AG20443 (cell line): ENCODE measurements at regions not wholly inside any gene's neighbourhood (a gene's known extent, or its start where the extent isn't known, plus 50 kb on each side); places are given as distances from the start of the nearest gene placed in this dataset.
"Not testable (repeated sequence)": the region's sequence is repeated elsewhere in the genome, so short reads cannot be mapped to it uniquely, and the experiment has no call there.

Experiments used
- DNase-seq: peaks from one replicate; pipeline ENCODE4 v3.0.0; 2012; ENCODE audit warnings: low spot score, mixed read lengths

- DNase-seq: not testable (repeated sequence)
These were observed 81.9 kb upstream of the GOLGA6L4 start for GRCh38 chr15:84153655-84154140.

DNA sequence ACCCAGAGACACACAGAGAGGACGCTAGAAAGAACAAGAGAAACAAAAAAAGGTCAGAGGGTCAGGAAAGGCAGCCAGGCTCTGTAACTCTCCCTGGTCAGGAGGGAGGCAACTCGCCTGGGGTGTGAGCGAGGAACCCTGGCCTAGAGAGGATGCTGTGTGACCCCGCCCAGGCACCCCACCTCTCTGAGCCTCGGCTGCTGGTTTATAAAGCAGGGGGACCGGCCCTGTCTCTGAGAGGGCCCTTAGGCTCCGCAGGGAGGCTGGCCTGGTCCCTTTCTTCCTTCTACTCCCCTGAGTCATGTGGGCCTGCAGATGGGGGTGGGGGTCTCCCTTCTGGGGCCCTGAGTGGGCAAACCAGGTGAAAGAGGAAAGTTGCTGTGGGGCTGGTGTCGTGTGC lies 81.3 kb upstream of the GOLGA6L4 start:
- DNase-seq: not testable (repeated sequence)

DNA sequence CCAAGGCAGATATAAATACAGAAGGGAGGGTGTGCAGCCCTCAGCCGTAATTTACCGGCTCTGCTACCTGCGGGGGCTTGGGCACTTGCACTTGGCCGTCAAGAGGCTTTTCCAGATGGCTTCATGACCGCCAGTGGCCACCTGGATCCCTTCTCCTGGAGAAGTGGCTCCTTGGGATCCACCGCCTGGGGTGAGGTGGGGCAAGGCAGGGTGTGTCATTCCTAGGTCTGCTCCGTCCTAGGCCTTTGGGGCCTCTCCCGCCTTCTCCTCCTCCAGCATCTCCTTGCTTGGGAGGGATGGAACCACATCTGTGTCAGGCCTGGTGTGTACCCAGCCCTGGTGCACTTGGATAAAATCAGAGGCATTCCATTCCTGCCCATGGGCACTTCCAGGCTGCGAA lies 80.8 kb upstream of the GOLGA6L4 start:
- DNase-seq: not testable (repeated sequence)

DNA sequence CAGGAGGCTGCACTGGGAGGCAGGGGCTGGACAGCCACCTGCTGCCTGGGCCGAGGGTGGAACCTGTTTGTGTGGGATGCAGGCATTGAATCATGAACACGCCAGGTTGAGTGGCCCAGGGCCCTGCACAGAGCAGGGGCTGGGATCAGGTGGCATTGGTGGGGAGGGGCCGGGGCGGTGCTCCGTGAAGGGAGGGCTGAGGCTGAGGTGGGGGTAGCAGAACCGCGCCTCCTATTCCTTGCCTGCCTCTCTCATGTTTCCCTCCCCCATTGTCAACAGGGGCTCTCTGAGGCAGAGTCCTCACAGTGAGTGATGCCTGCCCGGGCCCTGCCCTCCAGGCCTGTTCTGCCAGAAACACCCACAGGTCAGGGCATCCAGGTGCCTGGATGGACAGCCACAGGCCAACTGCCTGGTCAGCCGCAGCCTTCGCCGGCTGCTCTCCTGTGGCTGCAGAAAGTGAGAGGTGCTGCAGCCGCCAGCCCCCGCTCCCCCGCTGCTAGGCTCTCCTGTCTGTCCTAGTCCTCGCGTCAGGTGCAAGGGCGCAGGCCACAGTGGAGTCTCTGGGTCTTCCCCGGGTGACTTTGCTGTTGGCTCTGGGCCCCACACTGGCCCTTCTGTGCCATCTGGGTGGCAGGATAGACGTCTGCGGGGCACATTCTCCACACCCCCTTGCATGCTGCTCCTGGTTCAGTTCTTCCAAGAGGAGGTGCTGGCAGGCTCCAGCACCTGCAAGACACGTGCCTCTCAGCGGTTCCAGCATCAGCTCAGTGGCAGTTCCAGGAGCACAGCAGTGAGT lies 79.6 kb upstream of the GOLGA6L4 start:
- DNase-seq: not testable (repeated sequence)

DNA sequence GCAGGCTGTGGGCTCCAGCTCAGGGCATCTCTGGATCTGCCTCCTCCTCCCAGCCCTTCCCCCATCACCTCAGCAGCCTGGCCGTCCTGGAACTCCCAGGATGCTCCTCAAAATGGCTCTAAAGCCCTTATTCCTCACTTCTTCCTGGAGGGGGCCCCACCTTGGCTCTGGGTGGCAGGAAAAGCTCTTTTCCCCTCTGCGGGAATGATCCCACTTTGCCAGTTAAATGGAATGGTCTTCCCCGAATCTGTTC lies 79.1 kb upstream of the GOLGA6L4 start:
- DNase-seq: not testable (repeated sequence)

- not testable (repeated sequence) for DNase-seq
These were observed 78.4 kb upstream of the GOLGA6L4 start for GRCh38 chr15:84157056-84157632.

DNA sequence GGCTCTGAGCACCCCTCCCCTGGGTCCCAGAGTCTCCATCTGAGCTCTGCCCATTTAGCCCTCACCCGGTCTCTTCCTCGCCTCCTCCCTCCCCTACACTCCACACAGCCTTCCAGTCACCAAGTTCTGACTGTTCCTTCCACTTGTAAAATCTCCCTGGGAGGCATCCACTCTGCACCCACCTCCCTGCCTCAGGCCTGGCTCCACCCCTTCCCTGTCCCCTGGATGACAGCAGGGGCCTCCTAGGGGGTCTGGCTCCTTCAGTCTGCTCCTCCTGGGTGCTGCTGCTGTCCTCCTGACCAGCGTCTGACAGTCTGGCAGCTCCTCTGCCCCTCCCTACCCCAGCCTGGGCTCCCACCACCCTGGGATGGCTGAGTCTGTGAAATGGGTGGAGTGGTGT lies 77.7 kb upstream of the GOLGA6L4 start:
- not testable (repeated sequence) for DNase-seq

DNA sequence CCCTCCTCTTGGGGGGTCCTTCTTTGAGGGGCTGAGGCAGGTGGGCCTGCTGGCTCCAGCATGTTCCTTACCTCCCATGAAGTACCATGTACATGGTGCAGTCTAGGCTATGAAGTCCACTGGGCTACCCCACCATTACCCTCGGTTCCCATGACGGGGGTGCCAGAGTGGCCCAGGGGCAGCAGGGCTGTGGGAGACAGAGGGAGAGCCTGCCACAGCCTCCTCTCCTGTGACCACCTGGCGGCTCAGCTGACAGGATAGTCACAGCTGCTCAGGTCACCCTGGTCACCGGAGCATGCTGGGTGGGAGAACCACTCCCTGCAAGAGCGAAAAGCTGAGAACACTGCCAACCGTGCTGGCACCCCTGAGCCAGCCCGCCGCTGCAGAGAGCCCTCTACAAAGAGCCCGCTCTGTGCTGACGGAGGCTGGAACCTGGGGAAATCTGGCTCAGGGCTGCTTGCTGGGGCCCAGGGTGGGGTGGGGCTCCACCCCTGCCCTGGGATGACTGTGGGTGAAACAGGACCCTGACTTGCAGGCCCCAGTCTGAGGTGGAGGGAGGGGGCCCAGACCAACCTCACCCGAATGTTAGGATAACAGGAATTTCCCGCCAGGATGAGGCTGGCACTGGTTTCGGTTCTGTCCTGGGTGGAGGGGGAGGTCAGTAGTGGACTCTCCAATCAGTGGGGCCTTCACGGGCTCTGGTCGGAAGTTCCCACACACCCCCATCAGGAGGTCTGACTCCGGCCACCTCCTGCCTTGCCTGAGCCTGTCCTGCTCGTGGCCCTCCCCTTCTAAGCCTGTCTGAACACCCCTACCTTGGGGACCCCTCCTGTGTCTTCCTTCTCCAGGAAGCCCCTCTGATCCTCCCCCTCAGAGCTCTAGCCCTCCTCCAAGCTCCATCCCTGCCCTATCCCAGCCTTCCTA lies 76.0 kb upstream of the GOLGA6L4 start:
- not testable (repeated sequence) for DNase-seq

GRCh38 chr15:84164423-84165292 lies 70.9 kb upstream of the GOLGA6L4 start:
- DNase-seq: not testable (repeated sequence)

DNA sequence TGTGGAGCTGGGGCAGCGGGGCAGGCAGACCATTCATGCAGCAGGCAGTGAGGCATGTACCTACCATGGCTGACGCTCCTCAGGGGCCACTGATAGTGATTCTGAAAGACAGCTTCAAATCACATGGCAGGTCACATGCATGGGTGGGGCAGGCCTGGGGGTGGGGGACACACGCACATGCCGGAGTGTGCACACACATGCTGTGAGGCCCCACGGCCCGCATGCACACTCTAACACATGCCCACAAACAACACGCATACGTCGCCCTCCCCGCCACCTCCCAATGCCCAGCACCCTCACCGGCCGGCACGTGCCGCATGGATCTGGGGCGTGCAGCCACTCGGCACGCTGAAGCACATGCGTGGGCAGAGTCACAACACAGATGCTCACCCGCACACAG lies 65.5 kb upstream of the GOLGA6L4 start:
- not testable (repeated sequence) for DNase-seq

- DNase-seq: not testable (repeated sequence)
These were observed 62.4 kb upstream of the GOLGA6L4 start for GRCh38 chr15:84173231-84173610.
